PC-9 (cell line): ENCODE measurements at regions not wholly inside any gene's neighbourhood (a gene's known extent, or its start where the extent isn't known, plus 50 kb on each side); places are given as distances from the start of the nearest gene placed in this dataset.

Source experiments
- BruUV-seq: library from RNA; stranded (reverse); fragments of 400-500 nt; replicated peaks from 2 replicates; lab custom pipeline; 2021; lab: Mats Ljungman, UMichigan
- CTCF ChIA-PET: fragments of 300-600 bp; sonication (Branson Sonifier 250); formaldehyde crosslinking; loops from one replicate; lab custom pipeline; 2022; ENCODE audit warnings: antibody characterized with exemption; lab: Charles Lee
- POLR2A ChIA-PET: fragments of 300-600 bp; sonication (Branson Sonifier 250); formaldehyde crosslinking; loops from one replicate; lab custom pipeline; 2022; ENCODE audit warnings: antibody characterized with exemption; ENCODE audit not compliant: unreplicated experiment; lab: Charles Lee
- DNase-seq, 2 experiments: peaks; one replicate each; pipeline versions ENCODE4 v3.0.0 to v3.0.0-alpha.2; 2015 to 2022; ENCODE audit warnings: mixed read lengths in 1 of 2
- H2AFZ ChIP-seq: fragments of 200-600 bp; sonication (generic); 2 replicates; pipeline ENCODE4 v1.8.1; 2017; ENCODE audit warnings: antibody characterized with exemption
- H3F3A ChIP-seq: fragments of 200-600 bp; sonication (generic); 2 replicates; pipeline ENCODE4 v1.8.1; 2017; ENCODE audit warnings: antibody characterized with exemption, mild to moderate bottlenecking, low read depth; ENCODE audit not compliant: insufficient read depth
- H3K27ac ChIP-seq: fragments of 200-600 bp; sonication (generic); 2 replicates; pipeline ENCODE4 v1.6.1; 2016; ENCODE audit warnings: mixed run types
- H3K27me3 ChIP-seq: fragments of 200-600 bp; sonication (generic); 2 replicates; pipeline ENCODE4 v1.6.1; 2016; ENCODE audit warnings: low read depth, mixed run types; ENCODE audit not compliant: insufficient read depth
- H3K36me3 ChIP-seq: fragments of 200-600 bp; sonication (generic); 2 replicates; pipeline ENCODE4 v1.6.1; 2016; ENCODE audit warnings: low read depth, mixed run types
- H3K4me1 ChIP-seq: fragments of 200-600 bp; sonication (generic); replicated peaks from 2 replicates; pipeline ENCODE4 v1.6.1; 2016; ENCODE audit warnings: mixed run types; ENCODE audit not compliant: insufficient read depth
- H3K4me2 ChIP-seq: fragments of 200-600 bp; sonication (generic); 2 replicates; pipeline ENCODE4 v1.6.1; 2017; ENCODE audit warnings: mixed run types
- H3K4me3 ChIP-seq: fragments of 200-600 bp; sonication (generic); 2 replicates; pipeline ENCODE4 v1.6.1; 2016; ENCODE audit warnings: mixed run types
- H3K79me2 ChIP-seq: fragments of 200-600 bp; sonication (generic); 2 replicates; pipeline ENCODE4 v1.6.1; 2017; ENCODE audit warnings: low read depth, mixed run types
- H3K9me2 ChIP-seq: fragments of 200-600 bp; sonication (generic); 2 replicates; pipeline ENCODE4 v1.8.1; 2017; ENCODE audit warnings: mild to moderate bottlenecking; ENCODE audit not compliant: insufficient read depth
- H3K9me3 ChIP-seq: fragments of 200-600 bp; sonication (generic); 2 replicates; pipeline ENCODE4 v1.8.1; 2016; ENCODE audit warnings: low read depth; ENCODE audit not compliant: insufficient read depth
- H4K20me1 ChIP-seq: fragments of 200-600 bp; sonication (generic); 2 replicates; pipeline ENCODE4 v1.8.1; 2017; ENCODE audit not compliant: insufficient read depth
- EZH2 ChIP-seq: fragments of 200-600 bp; sonication (generic); IDR thresholded peaks from 2 replicates; pipeline ENCODE4 v1.8.0; 2017; ENCODE audit warnings: antibody characterized with exemption, low read depth
- intact Hi-C: fragments of 100-400 bp; cut with micrococcal nuclease; formaldehyde crosslinking; loops from one replicate; pipeline ENCODE4 v1.10.0; 2022; ENCODE audit not compliant: unreplicated experiment
- TF ChIP-seq, protein P1 (sequence below): fragments of 200-600 bp; sonication (generic); conservative IDR thresholded peaks from 2 replicates; pipeline ENCODE4 v1.6.1; 2017; ENCODE audit warnings: mixed run types, antibody characterized with exemption, mild to moderate bottlenecking, moderate library complexity

DNA sequence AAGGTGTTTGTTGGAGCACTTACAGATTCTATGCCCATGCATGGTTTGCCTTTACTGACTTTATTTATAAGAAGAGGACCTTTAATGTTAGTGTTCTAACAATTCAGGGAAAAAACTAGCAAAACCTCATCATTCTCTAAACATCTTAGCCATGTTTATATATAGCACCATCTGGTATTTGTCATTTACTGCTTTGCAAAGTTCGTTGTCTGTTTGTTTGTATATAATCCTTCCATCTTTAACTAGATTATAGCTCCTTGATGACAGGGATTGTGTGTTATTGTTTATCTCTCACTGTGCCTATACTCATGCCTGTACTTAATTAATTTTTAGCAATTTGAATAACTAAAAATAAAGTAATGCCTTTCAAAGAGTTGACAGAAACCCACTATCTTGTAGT is 170.6 kb upstream of the PACRGL start:
- BruUV-seq = no TSS peak
- Histone ChIP-seq H3K4me1 (no peaks in the 10 kb centered on the region), H3K4me2 (no peak overlapping the region), H3K36me3 (no peaks in the 10 kb centered on the region), H3K4me3 (no peak overlapping the region), H3F3A (no peaks in the 10 kb centered on the region), H3K9me2 (no peaks in the 10 kb centered on the region), H3K27me3 (no peaks in the 10 kb centered on the region), H3K9me3 (no peaks in the 10 kb centered on the region), H3K79me2 (no peaks in the 10 kb centered on the region), H4K20me1 (no peaks in the 10 kb centered on the region), H3K27ac (no peak overlapping the region), H2AFZ (no peak overlapping the region)
- no peak for DNase-seq
- ChIA-PET POLR2A (no interaction called here), CTCF (no interaction called here)
- intact Hi-C loops = no loop called here
- TF ChIP-seq EZH2 = no peak
- TF ChIP-seq, protein P1, sequence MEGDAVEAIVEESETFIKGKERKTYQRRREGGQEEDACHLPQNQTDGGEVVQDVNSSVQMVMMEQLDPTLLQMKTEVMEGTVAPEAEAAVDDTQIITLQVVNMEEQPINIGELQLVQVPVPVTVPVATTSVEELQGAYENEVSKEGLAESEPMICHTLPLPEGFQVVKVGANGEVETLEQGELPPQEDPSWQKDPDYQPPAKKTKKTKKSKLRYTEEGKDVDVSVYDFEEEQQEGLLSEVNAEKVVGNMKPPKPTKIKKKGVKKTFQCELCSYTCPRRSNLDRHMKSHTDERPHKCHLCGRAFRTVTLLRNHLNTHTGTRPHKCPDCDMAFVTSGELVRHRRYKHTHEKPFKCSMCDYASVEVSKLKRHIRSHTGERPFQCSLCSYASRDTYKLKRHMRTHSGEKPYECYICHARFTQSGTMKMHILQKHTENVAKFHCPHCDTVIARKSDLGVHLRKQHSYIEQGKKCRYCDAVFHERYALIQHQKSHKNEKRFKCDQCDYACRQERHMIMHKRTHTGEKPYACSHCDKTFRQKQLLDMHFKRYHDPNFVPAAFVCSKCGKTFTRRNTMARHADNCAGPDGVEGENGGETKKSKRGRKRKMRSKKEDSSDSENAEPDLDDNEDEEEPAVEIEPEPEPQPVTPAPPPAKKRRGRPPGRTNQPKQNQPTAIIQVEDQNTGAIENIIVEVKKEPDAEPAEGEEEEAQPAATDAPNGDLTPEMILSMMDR = no peak

DNA sequence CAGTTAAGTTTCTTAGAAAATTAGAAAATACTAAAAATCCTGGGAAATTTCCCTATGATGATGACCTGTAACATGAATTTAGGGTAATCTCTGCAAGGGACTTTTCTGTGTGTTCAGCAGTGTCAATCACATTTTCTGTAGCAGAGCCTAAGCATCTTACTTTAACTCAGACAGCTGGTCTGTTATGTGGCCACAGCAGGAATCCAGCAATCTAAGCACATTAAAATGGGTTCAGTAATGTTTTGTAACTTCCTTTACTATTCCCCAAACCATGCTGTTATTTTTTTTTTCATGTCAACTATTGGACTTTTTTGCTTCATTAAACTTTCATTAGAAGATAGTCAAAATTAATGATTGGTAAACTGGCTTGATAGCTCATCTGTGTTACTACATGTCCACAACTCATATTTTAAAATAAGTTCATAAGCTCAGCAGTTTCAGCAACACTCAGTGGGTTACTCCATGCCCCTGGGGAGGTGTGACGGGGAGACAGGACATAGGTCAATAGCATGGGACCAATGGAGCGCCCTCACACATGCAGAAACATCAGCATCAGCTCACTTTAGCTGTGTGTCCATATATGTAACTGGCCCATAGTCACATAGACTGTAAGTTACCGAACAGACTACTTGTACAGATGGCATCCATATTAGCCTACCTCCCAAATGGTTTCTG is 168.0 kb upstream of the PACRGL start:
- intact Hi-C loops = no loop called here

DNA sequence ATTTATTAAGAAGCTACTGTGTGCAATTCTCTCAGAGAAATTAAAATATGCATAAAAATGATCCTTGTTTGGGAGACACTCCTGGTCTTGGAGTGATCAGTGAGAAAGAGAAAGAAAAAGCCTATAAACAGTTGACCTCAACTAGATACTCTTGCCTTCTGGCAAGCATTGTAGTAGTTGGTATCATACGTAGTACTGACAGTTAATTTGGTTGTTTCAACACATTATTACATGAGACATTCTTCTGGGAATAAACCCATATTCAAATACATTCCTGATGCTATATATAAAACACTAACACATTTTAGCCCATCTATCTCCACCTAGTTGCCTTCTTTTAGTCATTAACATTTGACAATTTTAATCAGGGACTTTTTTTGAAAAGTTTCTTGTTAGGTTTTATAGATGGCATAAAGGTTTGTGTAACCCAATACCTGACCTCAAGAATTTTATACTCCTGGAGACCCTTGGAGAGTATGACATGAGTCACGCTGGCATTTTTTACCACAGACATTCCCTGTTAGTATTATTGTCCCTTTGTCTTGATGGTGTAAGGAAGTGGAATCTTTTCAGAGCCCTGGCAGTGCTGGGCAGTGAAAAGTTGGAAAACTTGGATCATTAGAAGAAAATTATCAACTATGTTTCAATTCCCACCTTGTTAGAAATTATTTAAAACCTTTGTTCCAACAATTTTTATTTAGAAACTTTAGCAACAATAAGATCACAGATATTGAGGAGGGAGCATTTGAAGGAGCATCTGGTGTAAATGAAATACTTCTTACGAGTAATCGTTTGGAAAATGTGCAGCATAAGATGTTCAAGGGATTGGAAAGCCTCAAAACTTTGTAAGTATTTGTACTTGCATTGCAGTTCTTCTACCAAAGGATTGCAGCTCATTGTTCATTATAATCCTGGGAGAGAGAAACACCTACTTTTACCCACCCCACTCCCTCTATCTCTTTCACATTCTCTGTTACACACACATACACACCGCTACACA is 167.1 kb upstream of the PACRGL start:
- Histone ChIP-seq H2AFZ (no peak overlapping the region), H3F3A (no peaks in the 10 kb centered on the region), H3K4me1 (no peaks in the 10 kb centered on the region), H3K9me2 (no peaks in the 10 kb centered on the region), H3K4me3 (no peak overlapping the region), H4K20me1 (no peaks in the 10 kb centered on the region), H3K36me3 (no peaks in the 10 kb centered on the region), H3K9me3 (no peaks in the 10 kb centered on the region), H3K27ac (no peak overlapping the region), H3K4me2 (no peak overlapping the region), H3K27me3 (no peaks in the 10 kb centered on the region), H3K79me2 (no peaks in the 10 kb centered on the region)
- BruUV-seq = no TSS peak
- ChIA-PET POLR2A (no interaction called here), CTCF (no interaction called here)
- peak in 1 of 2 experiments; percentile 3 for DNase-seq
- intact Hi-C loops = no loop called here
- TF ChIP-seq EZH2 = no peak
- TF ChIP-seq, protein P1 = no peak

More for the DNA sequence above, 168.0 kb upstream of the PACRGL start:
- Histone ChIP-seq H3K27ac (no peak overlapping the region), H3K36me3 (no peaks in the 10 kb centered on the region), H3K9me3 (no peaks in the 10 kb centered on the region), H3F3A (no peaks in the 10 kb centered on the region), H3K4me3 (no peak overlapping the region), H2AFZ (no peak overlapping the region), H3K79me2 (no peaks in the 10 kb centered on the region), H3K4me1 (no peaks in the 10 kb centered on the region), H4K20me1 (no peaks in the 10 kb centered on the region), H3K27me3 (no peaks in the 10 kb centered on the region), H3K9me2 (no peaks in the 10 kb centered on the region), H3K4me2 (no peak overlapping the region)
- BruUV-seq = no TSS peak
- ChIA-PET POLR2A (interaction anchor here (0.6 kb wide), 1 partner anchor 199 kb away, joined by 9 read pairs; no protein-coding TSS in a partner anchor), CTCF (no interaction called here)
- no peak for DNase-seq
- TF ChIP-seq, protein P1 = no peak
- TF ChIP-seq EZH2 = no peak
